ENCODE measurements at regions not wholly inside any gene's neighbourhood (a gene's known extent, or its start where the extent isn't known, plus 50 kb on each side); places are given as distances from the start of the nearest gene placed in this dataset.

- TF ChIP-seq, protein P1, sequence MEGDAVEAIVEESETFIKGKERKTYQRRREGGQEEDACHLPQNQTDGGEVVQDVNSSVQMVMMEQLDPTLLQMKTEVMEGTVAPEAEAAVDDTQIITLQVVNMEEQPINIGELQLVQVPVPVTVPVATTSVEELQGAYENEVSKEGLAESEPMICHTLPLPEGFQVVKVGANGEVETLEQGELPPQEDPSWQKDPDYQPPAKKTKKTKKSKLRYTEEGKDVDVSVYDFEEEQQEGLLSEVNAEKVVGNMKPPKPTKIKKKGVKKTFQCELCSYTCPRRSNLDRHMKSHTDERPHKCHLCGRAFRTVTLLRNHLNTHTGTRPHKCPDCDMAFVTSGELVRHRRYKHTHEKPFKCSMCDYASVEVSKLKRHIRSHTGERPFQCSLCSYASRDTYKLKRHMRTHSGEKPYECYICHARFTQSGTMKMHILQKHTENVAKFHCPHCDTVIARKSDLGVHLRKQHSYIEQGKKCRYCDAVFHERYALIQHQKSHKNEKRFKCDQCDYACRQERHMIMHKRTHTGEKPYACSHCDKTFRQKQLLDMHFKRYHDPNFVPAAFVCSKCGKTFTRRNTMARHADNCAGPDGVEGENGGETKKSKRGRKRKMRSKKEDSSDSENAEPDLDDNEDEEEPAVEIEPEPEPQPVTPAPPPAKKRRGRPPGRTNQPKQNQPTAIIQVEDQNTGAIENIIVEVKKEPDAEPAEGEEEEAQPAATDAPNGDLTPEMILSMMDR (IDR thresholded peaks at IDR 0.05): no peak
- no peaks in the 10 kb centered on the region for H3K4me1 ChIP-seq (ENCODE audit: control insufficient read depth in 1 of 2, insufficient read depth in 2 of 2, low read length in 2 of 2)
- H3K4me1 Mint-ChIP-seq: no peaks in the 10 kb centered on the region
- no peak overlapping the region for H3K4me3 ChIP-seq (replicated peaks in 1 of 3; ENCODE audit: low read depth in 2 of 3, low read length in 3 of 3)
- H3K27me3 Mint-ChIP-seq (ENCODE audit: low read depth in 3 of 3): peaks cover 1 to 5% (median 3%) of the 10 kb centered on the region in 3 donors
- H3K27ac ChIP-seq (ENCODE audit: low read depth in 1 of 2, low read length in 2 of 2): no peak overlapping the region
- 95% methylated on average over 6 of the region's 19 CpGs for WGBS (ENCODE audit: insufficient coverage)
- H2AFZ ChIP-seq (ENCODE audit: insufficient read depth, low read depth, low read length, poor library complexity, severe bottlenecking): no peak overlapping the region
- H3K9ac ChIP-seq (ENCODE audit: insufficient read depth, low read length, poor library complexity, severe bottlenecking): no peak overlapping the region
- no peak overlapping the region for H3K27ac Mint-ChIP-seq
- no peaks in the 10 kb centered on the region for H3K36me3 ChIP-seq (replicated peaks in 1 of 2; ENCODE audit: control insufficient read depth in 1 of 2, insufficient read depth in 2 of 2, low read length in 2 of 2)
- no peaks in the 10 kb centered on the region for H3K79me2 ChIP-seq (ENCODE audit: insufficient read depth, low read length)
- peaks cover 0 to 18% (median 9%) of the 10 kb centered on the region in 7 donors for H3K9me3 Mint-ChIP-seq
- no peak overlapping the region for H3K4me2 ChIP-seq (replicated peaks; ENCODE audit: extremely low read depth, low read length, poor library complexity, severe bottlenecking)
- no peak overlapping the region for H3K4me3 Mint-ChIP-seq
- DNase-seq: no peak
- no peaks in the 10 kb centered on the region for H3K36me3 Mint-ChIP-seq
- no peaks in the 10 kb centered on the region for H4K20me1 ChIP-seq (ENCODE audit: insufficient read depth, low read length)
- no peaks in the 10 kb centered on the region for H3K27me3 ChIP-seq (ENCODE audit: control insufficient read depth in 2 of 2, insufficient read depth in 2 of 2, low read length in 2 of 2)
- intact Hi-C loops (cut with micrococcal nuclease): no loop called here
- H3K9me3 ChIP-seq (replicated peaks in 1 of 2; ENCODE audit: control insufficient read depth in 1 of 2, insufficient read depth in 1 of 2, low read length in 2 of 2): peaks cover 0 to 14% of the 10 kb centered on the region in 2 donors
These were observed 395.1 kb upstream of the SALL3 start for GRCh38 chr18:78584459-78585022.

DNA sequence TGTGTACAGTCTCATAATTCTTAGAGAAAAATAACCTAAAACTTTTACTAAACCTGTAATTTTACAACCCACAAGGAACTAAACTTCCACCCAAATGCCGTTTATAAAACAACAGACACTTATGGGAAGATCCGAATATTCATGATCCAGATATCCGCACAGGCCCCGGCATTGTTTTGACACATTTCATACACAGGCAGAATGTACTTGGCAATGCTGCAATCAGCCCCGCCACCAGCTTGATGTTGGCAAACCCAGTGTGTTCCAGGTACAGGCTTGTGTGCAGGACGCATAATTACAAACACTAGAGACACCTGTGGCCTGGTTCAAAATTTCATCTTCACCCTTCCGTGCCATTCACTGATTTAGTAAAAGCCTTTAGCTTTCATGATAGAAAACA, 393.0 kb upstream of the SALL3 start:
- H2AFZ ChIP-seq (ENCODE audit: insufficient read depth, low read depth, low read length, poor library complexity, severe bottlenecking): no peak overlapping the region
- H3K4me3 ChIP-seq (replicated peaks in 1 of 3; ENCODE audit: low read depth in 2 of 3, low read length in 3 of 3): no peak overlapping the region
- DNase-seq: no peak
- H4K20me1 ChIP-seq (ENCODE audit: insufficient read depth, low read length): no peaks in the 10 kb centered on the region
- no peak overlapping the region for H3K4me2 ChIP-seq (replicated peaks; ENCODE audit: extremely low read depth, low read length, poor library complexity, severe bottlenecking)
- H3K27ac ChIP-seq (ENCODE audit: low read depth in 1 of 2, low read length in 2 of 2): no peak overlapping the region
- no peaks in the 10 kb centered on the region for H3K27me3 ChIP-seq (ENCODE audit: control insufficient read depth in 2 of 2, insufficient read depth in 2 of 2, low read length in 2 of 2)
- H3K9me3 ChIP-seq (replicated peaks in 1 of 2; ENCODE audit: control insufficient read depth in 1 of 2, insufficient read depth in 1 of 2, low read length in 2 of 2): no peaks in the 10 kb centered on the region
- Mint-ChIP-seq H3K27ac (no peak overlapping the region), H3K4me1 (no peaks in the 10 kb centered on the region), H3K27me3 (ENCODE audit: low read depth in 3 of 3) (peaks cover 0 to 5% (median 4%) of the 10 kb centered on the region in 3 donors), H3K4me3 (no peak overlapping the region), H3K36me3 (no peaks in the 10 kb centered on the region), H3K9me3 (peaks cover 0 to 16% (median 10%) of the 10 kb centered on the region in 7 donors)
- intact Hi-C loops (cut with micrococcal nuclease): no loop called here
- TF ChIP-seq, protein P1 (IDR thresholded peaks at IDR 0.05): no peak
- H3K36me3 ChIP-seq (replicated peaks in 1 of 2; ENCODE audit: control insufficient read depth in 1 of 2, insufficient read depth in 2 of 2, low read length in 2 of 2): no peaks in the 10 kb centered on the region
- no peak overlapping the region for H3K9ac ChIP-seq (ENCODE audit: insufficient read depth, low read length, poor library complexity, severe bottlenecking)
- 100% methylated on average over 3 of the region's 7 CpGs for WGBS (ENCODE audit: insufficient coverage)
- no peaks in the 10 kb centered on the region for H3K79me2 ChIP-seq (ENCODE audit: insufficient read depth, low read length)
- H3K4me1 ChIP-seq (ENCODE audit: control insufficient read depth in 1 of 2, insufficient read depth in 2 of 2, low read length in 2 of 2): no peaks in the 10 kb centered on the region
